HCT116 (cell line): ENCODE measurements at regions not wholly inside any gene's neighbourhood (a gene's known extent, or its start where the extent isn't known, plus 50 kb on each side); places are given as distances from the start of the nearest gene placed in this dataset.

ENCODE experiments used
- ATAC-seq: fragments of 200-7000 bp; cut with Tn5 transposase; 2 replicates; pipeline ENCODE4 v1.9.1; 2020; ENCODE audit warnings: mild to moderate bottlenecking, moderate library complexity
- BruUV-seq: library from RNA; stranded (reverse); fragments of 400-500 nt; replicated peaks from 2 replicates; lab custom pipeline; 2021; lab: Mats Ljungman, UMichigan
- CTCF ChIA-PET: fragments of 300-600 bp; sonication (Branson Sonifier 250); formaldehyde crosslinking; loops from one replicate; lab custom pipeline; 2021; ENCODE audit warnings: antibody characterized with exemption; lab: Charles Lee
- POLR2A ChIA-PET: fragments of 300-600, 350-600 bp; sonication (Branson Sonifier 250); formaldehyde crosslinking; loops from one replicate; lab custom pipeline; 2021; ENCODE audit warnings: antibody characterized with exemption; lab: Charles Lee
- RAD21 ChIA-PET, 2 experiments: fragments of 300-600 bp; sonication (Branson Sonifier 250); formaldehyde crosslinking; loops; one replicate each; lab custom pipeline; 2023; ENCODE audit warnings: low total read pairs in 2 of 2; ENCODE audit not compliant: uncharacterized antibody in 2 of 2, unreplicated experiment in 2 of 2, low non-redundant PET in 1 of 2; lab: Charles Lee
- DNase-seq: peaks from one replicate; pipeline ENCODE4 v3.0.0-alpha.2; 2010; ENCODE audit warnings: low read depth, low spot score
- H2AFZ ChIP-seq: fragments of 200-600 bp; shearing (Covaris generic), sonication (generic); 2 replicates; pipeline ENCODE4 v1.6.1; 2017; ENCODE audit warnings: low read depth, mixed run types, mixed read lengths, antibody characterized with exemption, low read length; ENCODE audit not compliant: poor library complexity, severe bottlenecking
- H3K27ac ChIP-seq: 2 replicates; pipeline ENCODE4 v1.5.1; 2012; ENCODE audit warnings: low read depth, low read length
- H3K27me3 ChIP-seq: fragments of 200-600 bp; sonication (generic); 2 replicates; pipeline ENCODE4 v1.6.1; 2016; ENCODE audit warnings: mixed run types, low read length, mixed read lengths; ENCODE audit not compliant: insufficient read depth
- H3K36me3 ChIP-seq, 2 experiments: fragments of 200-500 bp in 1 of 2; fragments of 200-600 bp in 1 of 2; sonication (Bioruptor generic) in 1 of 2; sonication (generic) in 1 of 2; 2 replicates each; pipeline versions ENCODE4 v1.5.1 to v1.6.1; 2014 to 2016; ENCODE audit warnings: low read length in 2 of 2, inconsistent platforms in 1 of 2, mixed read lengths in 1 of 2, mixed run types in 1 of 2; ENCODE audit not compliant: insufficient read depth in 2 of 2, control insufficient read depth in 1 of 2
- H3K4me1 ChIP-seq, 2 experiments: fragments of 200-600 bp in 1 of 2; sonication (generic) in 1 of 2; 2 replicates each; pipeline versions ENCODE4 v1.5.1 to v1.6.1; 2012 to 2017; ENCODE audit warnings: low read length in 2 of 2, inconsistent platforms in 1 of 2, mild to moderate bottlenecking in 1 of 2, mixed read lengths in 1 of 2, mixed run types in 1 of 2, moderate library complexity in 1 of 2; ENCODE audit not compliant: insufficient read depth in 2 of 2, control insufficient read depth in 1 of 2
- H3K4me2 ChIP-seq: fragments of 200-600 bp; sonication (generic); 2 replicates; pipeline ENCODE4 v1.6.1; 2017; ENCODE audit warnings: mixed run types, low read length, mixed read lengths
- H3K4me3 ChIP-seq, 2 experiments: fragments of 200-600 bp in 1 of 2; sonication (generic) in 1 of 2; replicated peaks in 1 of 2; 2 replicates each; pipeline ENCODE4 v1.5.1; 2011 to 2016; ENCODE audit warnings: low read length in 2 of 2, control low read depth in 1 of 2, low read depth in 1 of 2, mild to moderate bottlenecking in 1 of 2, mixed read lengths in 1 of 2, mixed run types in 1 of 2
- H3K79me2 ChIP-seq: fragments of 200-600 bp; sonication (generic); 2 replicates; pipeline ENCODE4 v1.6.1; 2017; ENCODE audit warnings: mild to moderate bottlenecking, mixed run types, low read length, moderate library complexity, mixed read lengths; ENCODE audit not compliant: insufficient read depth
- H3K9ac ChIP-seq: fragments of 200-600 bp; sonication (generic); 2 replicates; pipeline ENCODE4 v1.6.1; 2016; ENCODE audit warnings: low read length, mixed read lengths
- H3K9me2 ChIP-seq: fragments of 200-600 bp; sonication (generic), shearing (Covaris generic); 2 replicates; pipeline ENCODE4 v1.6.1; 2017; ENCODE audit warnings: mixed run types, mild to moderate bottlenecking, moderate library complexity; ENCODE audit not compliant: insufficient read depth
- H3K9me3 ChIP-seq, 2 experiments: fragments of 200-500 bp in 1 of 2; fragments of 200-600 bp in 1 of 2; sonication (Bioruptor generic) in 1 of 2; sonication (generic) in 1 of 2; 2 replicates each; pipeline ENCODE4 v1.6.1; 2014 to 2017; ENCODE audit warnings: low read length in 2 of 2, mixed read lengths in 2 of 2, inconsistent platforms in 1 of 2, low read depth in 1 of 2, mild to moderate bottlenecking in 1 of 2, mixed run types in 1 of 2, moderate library complexity in 1 of 2; ENCODE audit not compliant: control insufficient read depth in 1 of 2, insufficient read depth in 1 of 2
- H4K20me1 ChIP-seq: fragments of 200-600 bp; sonication (generic), shearing (Covaris generic); 2 replicates; pipeline ENCODE4 v1.6.1; 2017; ENCODE audit warnings: mixed run types, mild to moderate bottlenecking, moderate library complexity; ENCODE audit not compliant: insufficient read depth
- CBX3 ChIP-seq: IDR thresholded peaks from 2 replicates; pipeline ENCODE4 v1.6.1; 2012; ENCODE audit warnings: low read depth
- CEBPB ChIP-seq: IDR thresholded peaks from 2 replicates; pipeline ENCODE4 v1.6.1; 2012; ENCODE audit warnings: low read depth
- ELF1 ChIP-seq: IDR thresholded peaks from 2 replicates; pipeline ENCODE4 v1.6.1; 2012; ENCODE audit warnings: low read depth, borderline replicate concordance
- FOSL1 ChIP-seq: IDR thresholded peaks from 2 replicates; pipeline ENCODE4 v1.6.1; 2012; ENCODE audit warnings: low read depth
- JUND ChIP-seq: IDR thresholded peaks from 2 replicates; pipeline ENCODE4 v1.6.1; 2012
- SIN3A ChIP-seq: IDR thresholded peaks from 2 replicates; pipeline ENCODE4 v1.6.1; 2012; ENCODE audit warnings: low read depth
- SP1 ChIP-seq: IDR thresholded peaks from 2 replicates; pipeline ENCODE4 v1.6.1; 2012; ENCODE audit warnings: low read depth
- TCF7L2 ChIP-seq: IDR thresholded peaks from 2 replicates; pipeline ENCODE4 v1.7.0; 2011; ENCODE audit warnings: borderline replicate concordance, inconsistent platforms; ENCODE audit not compliant: insufficient read depth, insufficient read length; ENCODE audit errors: extremely low read depth
- YY1 ChIP-seq: IDR thresholded peaks from 2 replicates; pipeline ENCODE4 v1.6.1; 2011; ENCODE audit warnings: low read length, low read depth, moderate library complexity, mild to moderate bottlenecking; ENCODE audit not compliant: insufficient replicate concordance; ENCODE audit errors: extremely low read depth
- intact Hi-C: fragments of 100-400 bp; cut with micrococcal nuclease; formaldehyde crosslinking; loops from 2 replicates; pipeline ENCODE4 v1.10.0; 2022
- TF ChIP-seq, protein P1 (sequence below): IDR thresholded peaks from 2 replicates; pipeline ENCODE4 v1.6.1; 2012
- TF ChIP-seq, protein P2 (sequence below): IDR thresholded peaks from 2 replicates; pipeline ENCODE4 v1.6.1; 2012; ENCODE audit warnings: low read depth
- TF ChIP-seq, protein P3 (sequence below): IDR thresholded peaks from 2 replicates; pipeline ENCODE4 v1.6.1; 2011; ENCODE audit warnings: mild to moderate bottlenecking, low read length, moderate library complexity; ENCODE audit not compliant: insufficient replicate concordance; ENCODE audit errors: extremely low read depth

- TF ChIP-seq, protein P1, sequence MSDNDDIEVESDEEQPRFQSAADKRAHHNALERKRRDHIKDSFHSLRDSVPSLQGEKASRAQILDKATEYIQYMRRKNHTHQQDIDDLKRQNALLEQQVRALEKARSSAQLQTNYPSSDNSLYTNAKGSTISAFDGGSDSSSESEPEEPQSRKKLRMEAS, result no peak
- TF ChIP-seq JUND, result no peak
- TF ChIP-seq SP1, result no peak
Measured at GRCh38 chr4:3700223-3700622, 66.0 kb upstream of the ADRA2C start (continued).

DNA sequence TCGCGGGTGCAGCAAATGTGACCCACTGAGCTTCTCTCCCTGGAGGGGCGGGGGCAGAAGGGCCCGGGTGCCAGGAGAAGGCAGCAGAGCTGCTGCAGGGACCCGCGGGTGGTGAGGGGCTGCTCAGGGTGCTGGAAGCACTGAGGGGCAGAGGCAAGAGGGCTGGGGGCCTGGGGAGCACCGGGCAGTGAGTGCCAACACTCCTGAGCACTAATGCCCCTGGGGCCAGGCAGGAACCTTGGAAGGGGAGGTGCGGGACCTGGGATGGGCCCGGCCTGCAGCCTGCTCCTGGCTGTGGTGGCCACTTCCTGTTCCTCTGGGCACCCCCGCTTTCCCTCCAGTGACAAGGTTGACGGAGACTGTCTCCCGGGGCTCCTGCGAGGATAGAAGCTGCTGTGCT is 66.5 kb upstream of the ADRA2C start:
- CTCF ChIA-PET, result no interaction called here
- H3K9ac ChIP-seq, result no peak overlapping the region

More for the DNA sequence above, 66.5 kb upstream of the ADRA2C start:
- no TSS peak for BruUV-seq
- intact Hi-C loops, result no loop called here
- ChIA-PET RAD21 (no interaction called here), POLR2A (no interaction called here)
- H3K9me3 ChIP-seq, result no peaks in the 10 kb centered on the region
- H3K27ac ChIP-seq, result no peak overlapping the region
- H3K27me3 ChIP-seq, result peaks cover 34% of the 10 kb centered on the region
- no peak overlapping the region for H3K4me2 ChIP-seq
- DNase-seq, result no peak
- H3K36me3 ChIP-seq, result no peaks in the 10 kb centered on the region
- H3K4me1 ChIP-seq, result no peaks in the 10 kb centered on the region
- no peak overlapping the region for H2AFZ ChIP-seq
- no peaks in the 10 kb centered on the region for H4K20me1 ChIP-seq
- H3K79me2 ChIP-seq, result no peaks in the 10 kb centered on the region
- H3K4me3 ChIP-seq, result no peak overlapping the region
- TF ChIP-seq YY1 (no peak), CBX3 (no peak), TCF7L2 (no peak), FOSL1 (no peak), SP1 (no peak), SIN3A (no peak), CEBPB (no peak), ELF1 (no peak)
- TF ChIP-seq, protein P2, sequence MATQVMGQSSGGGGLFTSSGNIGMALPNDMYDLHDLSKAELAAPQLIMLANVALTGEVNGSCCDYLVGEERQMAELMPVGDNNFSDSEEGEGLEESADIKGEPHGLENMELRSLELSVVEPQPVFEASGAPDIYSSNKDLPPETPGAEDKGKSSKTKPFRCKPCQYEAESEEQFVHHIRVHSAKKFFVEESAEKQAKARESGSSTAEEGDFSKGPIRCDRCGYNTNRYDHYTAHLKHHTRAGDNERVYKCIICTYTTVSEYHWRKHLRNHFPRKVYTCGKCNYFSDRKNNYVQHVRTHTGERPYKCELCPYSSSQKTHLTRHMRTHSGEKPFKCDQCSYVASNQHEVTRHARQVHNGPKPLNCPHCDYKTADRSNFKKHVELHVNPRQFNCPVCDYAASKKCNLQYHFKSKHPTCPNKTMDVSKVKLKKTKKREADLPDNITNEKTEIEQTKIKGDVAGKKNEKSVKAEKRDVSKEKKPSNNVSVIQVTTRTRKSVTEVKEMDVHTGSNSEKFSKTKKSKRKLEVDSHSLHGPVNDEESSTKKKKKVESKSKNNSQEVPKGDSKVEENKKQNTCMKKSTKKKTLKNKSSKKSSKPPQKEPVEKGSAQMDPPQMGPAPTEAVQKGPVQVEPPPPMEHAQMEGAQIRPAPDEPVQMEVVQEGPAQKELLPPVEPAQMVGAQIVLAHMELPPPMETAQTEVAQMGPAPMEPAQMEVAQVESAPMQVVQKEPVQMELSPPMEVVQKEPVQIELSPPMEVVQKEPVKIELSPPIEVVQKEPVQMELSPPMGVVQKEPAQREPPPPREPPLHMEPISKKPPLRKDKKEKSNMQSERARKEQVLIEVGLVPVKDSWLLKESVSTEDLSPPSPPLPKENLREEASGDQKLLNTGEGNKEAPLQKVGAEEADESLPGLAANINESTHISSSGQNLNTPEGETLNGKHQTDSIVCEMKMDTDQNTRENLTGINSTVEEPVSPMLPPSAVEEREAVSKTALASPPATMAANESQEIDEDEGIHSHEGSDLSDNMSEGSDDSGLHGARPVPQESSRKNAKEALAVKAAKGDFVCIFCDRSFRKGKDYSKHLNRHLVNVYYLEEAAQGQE, result no peak
- TF ChIP-seq, protein P1, result no peak
- TF ChIP-seq, protein P3, sequence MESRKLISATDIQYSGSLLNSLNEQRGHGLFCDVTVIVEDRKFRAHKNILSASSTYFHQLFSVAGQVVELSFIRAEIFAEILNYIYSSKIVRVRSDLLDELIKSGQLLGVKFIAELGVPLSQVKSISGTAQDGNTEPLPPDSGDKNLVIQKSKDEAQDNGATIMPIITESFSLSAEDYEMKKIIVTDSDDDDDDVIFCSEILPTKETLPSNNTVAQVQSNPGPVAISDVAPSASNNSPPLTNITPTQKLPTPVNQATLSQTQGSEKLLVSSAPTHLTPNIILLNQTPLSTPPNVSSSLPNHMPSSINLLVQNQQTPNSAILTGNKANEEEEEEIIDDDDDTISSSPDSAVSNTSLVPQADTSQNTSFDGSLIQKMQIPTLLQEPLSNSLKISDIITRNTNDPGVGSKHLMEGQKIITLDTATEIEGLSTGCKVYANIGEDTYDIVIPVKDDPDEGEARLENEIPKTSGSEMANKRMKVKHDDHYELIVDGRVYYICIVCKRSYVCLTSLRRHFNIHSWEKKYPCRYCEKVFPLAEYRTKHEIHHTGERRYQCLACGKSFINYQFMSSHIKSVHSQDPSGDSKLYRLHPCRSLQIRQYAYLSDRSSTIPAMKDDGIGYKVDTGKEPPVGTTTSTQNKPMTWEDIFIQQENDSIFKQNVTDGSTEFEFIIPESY, result no peak
- no peak for ATAC-seq
- H3K9me2 ChIP-seq, result no peaks in the 10 kb centered on the region
